ENCODE measurements at regions not wholly inside any gene's neighbourhood (a gene's known extent, or its start where the extent isn't known, plus 50 kb on each side); places are given as distances from the start of the nearest gene placed in this dataset.

- no peak for DNase-seq (ENCODE audit: extremely low spot score)
- no peak for TF ChIP-seq ARNT (IDR thresholded peaks at IDR 0.05)
- no peak for TF ChIP-seq SUZ12 (IDR thresholded peaks at IDR 0.05)
- TF ChIP-seq FOXK2 (IDR thresholded peaks at IDR 0.05): no peak
- no peak for TF ChIP-seq NFRKB (IDR thresholded peaks at IDR 0.05)
- no peak for TF ChIP-seq L3MBTL2 (conservative IDR thresholded peaks at IDR 0.05)
- TF ChIP-seq TARDBP (IDR thresholded peaks at IDR 0.05): no peak
- no peak for TF ChIP-seq SP1 (IDR thresholded peaks at IDR 0.05)
- no peak for TF ChIP-seq FOXM1 (IDR thresholded peaks at IDR 0.05; ENCODE audit: borderline replicate concordance)
- no peak for TF ChIP-seq BHLHE40 (IDR thresholded peaks at IDR 0.05; ENCODE audit: borderline replicate concordance)
- no peak for TF ChIP-seq ELF4 (IDR thresholded peaks at IDR 0.05)
- no peak for TF ChIP-seq FOXA1 (IDR thresholded peaks at IDR 0.05)
- POLR2A ChIA-PET: no interaction called here
- CTCF ChIA-PET: interaction anchor here (0.7 to 1.0 kb wide), 2 partner anchors 8 to 15 kb away, joined by 3 read pairs; no protein-coding TSS in a partner anchor
Observed at GRCh38 chr6:43997345-43997677, 129.9 kb downstream of the MRPL14 start.

GRCh38 chr6:43996618-43997344 is 130.5 kb downstream of the MRPL14 start:
- TF ChIP-seq BHLHE40 (IDR thresholded peaks at IDR 0.05; ENCODE audit: borderline replicate concordance): no peak
- no peak for TF ChIP-seq SP1 (IDR thresholded peaks at IDR 0.05)
- no peak for TF ChIP-seq FOXA1 (IDR thresholded peaks at IDR 0.05)
- TF ChIP-seq SUZ12 (IDR thresholded peaks at IDR 0.05): no peak
- TF ChIP-seq ARNT (IDR thresholded peaks at IDR 0.05): no peak
- no peak for TF ChIP-seq HDGF (IDR thresholded peaks at IDR 0.05; ENCODE audit: borderline replicate concordance)
- TF ChIP-seq NFRKB (IDR thresholded peaks at IDR 0.05): no peak
- TF ChIP-seq TARDBP (IDR thresholded peaks at IDR 0.05): no peak
- no peak for TF ChIP-seq FOXM1 (IDR thresholded peaks at IDR 0.05; ENCODE audit: borderline replicate concordance)
- no peak for TF ChIP-seq PKNOX1 (IDR thresholded peaks at IDR 0.05)
- TF ChIP-seq L3MBTL2 (conservative IDR thresholded peaks at IDR 0.05): no peak
- TF ChIP-seq CTBP1 (IDR thresholded peaks at IDR 0.05; ENCODE audit: borderline replicate concordance): no peak
- no peak for TF ChIP-seq FOXK2 (IDR thresholded peaks at IDR 0.05)
- no peak for TF ChIP-seq LEF1 (IDR thresholded peaks at IDR 0.05; ENCODE audit: borderline replicate concordance)
- TF ChIP-seq ZNF384 (IDR thresholded peaks at IDR 0.05): no peak
- TF ChIP-seq ELF4 (IDR thresholded peaks at IDR 0.05): no peak
- ChIA-PET POLR2A (no interaction called here), CTCF (interaction anchor here (0.7 to 1.0 kb wide), 2 partner anchors 8 to 14 kb away, joined by 3 read pairs; no protein-coding TSS in a partner anchor)
- no peak for DNase-seq (ENCODE audit: extremely low spot score)

GRCh38 chr6:43995137-43995536 is 132.1 kb downstream of the MRPL14 start:
- CTCF ChIA-PET: no interaction called here
- DNase-seq (ENCODE audit: extremely low spot score): no peak
- POLR2A ChIA-PET: no interaction called here
- no peak for TF ChIP-seq ZNF384 (IDR thresholded peaks at IDR 0.05)
- TF ChIP-seq SUZ12 (IDR thresholded peaks at IDR 0.05): no peak
- no peak for TF ChIP-seq TARDBP (IDR thresholded peaks at IDR 0.05)
- no peak for TF ChIP-seq LEF1 (IDR thresholded peaks at IDR 0.05; ENCODE audit: borderline replicate concordance)
- no peak for TF ChIP-seq FOXA1 (IDR thresholded peaks at IDR 0.05)
- no peak for TF ChIP-seq HDGF (IDR thresholded peaks at IDR 0.05; ENCODE audit: borderline replicate concordance)
- no peak for TF ChIP-seq CTBP1 (IDR thresholded peaks at IDR 0.05; ENCODE audit: borderline replicate concordance)
- TF ChIP-seq ELF4 (IDR thresholded peaks at IDR 0.05): no peak
- no peak for TF ChIP-seq L3MBTL2 (conservative IDR thresholded peaks at IDR 0.05)
- TF ChIP-seq SP1 (IDR thresholded peaks at IDR 0.05): no peak

GRCh38 chr6:43993881-43994523 is 133.2 kb downstream of the MRPL14 start:
- POLR2A ChIA-PET: interaction anchor here (0.8 kb wide), 1 partner anchor 1641 kb away, joined by 3 read pairs; no protein-coding TSS in a partner anchor
- no peak for TF ChIP-seq SP1 (IDR thresholded peaks at IDR 0.05)
- DNase-seq (ENCODE audit: extremely low spot score): no peak
- CTCF ChIA-PET: interaction anchor here (0.7 kb wide), 1 partner anchor 216 kb away, joined by 3 read pairs; no protein-coding TSS in a partner anchor

- ChIA-PET CTCF (interaction anchor here (0.9 kb wide), 1 partner anchor 8 kb away, joined by 4 read pairs; no protein-coding TSS in a partner anchor), POLR2A (no interaction called here)
- DNase-seq (ENCODE audit: extremely low spot score): no peak
- TF ChIP-seq FOXA1 (IDR thresholded peaks at IDR 0.05): no peak
- no peak for TF ChIP-seq NFRKB (IDR thresholded peaks at IDR 0.05)
- no peak for TF ChIP-seq CTBP1 (IDR thresholded peaks at IDR 0.05; ENCODE audit: borderline replicate concordance)
- no peak for TF ChIP-seq ELF4 (IDR thresholded peaks at IDR 0.05)
- no peak for TF ChIP-seq SUZ12 (IDR thresholded peaks at IDR 0.05)
- TF ChIP-seq ARNT (IDR thresholded peaks at IDR 0.05): no peak
- no peak for TF ChIP-seq TARDBP (IDR thresholded peaks at IDR 0.05)
- no peak for TF ChIP-seq SP1 (IDR thresholded peaks at IDR 0.05)
- no peak for TF ChIP-seq FOXM1 (IDR thresholded peaks at IDR 0.05; ENCODE audit: borderline replicate concordance)
- no peak for TF ChIP-seq L3MBTL2 (conservative IDR thresholded peaks at IDR 0.05)
- TF ChIP-seq HDGF (IDR thresholded peaks at IDR 0.05; ENCODE audit: borderline replicate concordance): no peak
- TF ChIP-seq FOXK2 (IDR thresholded peaks at IDR 0.05): no peak
- TF ChIP-seq LEF1 (IDR thresholded peaks at IDR 0.05; ENCODE audit: borderline replicate concordance): no peak
- no peak for TF ChIP-seq PKNOX1 (IDR thresholded peaks at IDR 0.05)
- no peak for TF ChIP-seq BHLHE40 (IDR thresholded peaks at IDR 0.05; ENCODE audit: borderline replicate concordance)
- no peak for TF ChIP-seq ZNF384 (IDR thresholded peaks at IDR 0.05)
Observed at GRCh38 chr6:43992783-43993644, 134.2 kb downstream of the MRPL14 start.
